CD4-positive, alpha-beta T cell (primary cell): ENCODE measurements at regions not wholly inside any gene's neighbourhood (a gene's known extent, or its start where the extent isn't known, plus 50 kb on each side); places are given as distances from the start of the nearest gene placed in this dataset.

Experiments used
- ATAC-seq: fragments of 200-7000 bp; cut with Tn5 transposase; one replicate; pipeline ENCODE4 v1.10.0; 2022; ENCODE audit warnings: mild to moderate bottlenecking; ENCODE audit not compliant: poor library complexity
- CTCF ChIA-PET: fragments of 350-600 bp; sonication (Branson Sonifier 250); formaldehyde crosslinking; loops from one replicate; lab custom pipeline; 2021; ENCODE audit warnings: antibody characterized with exemption, inconsistent platforms; lab: Charles Lee
- POLR2A ChIA-PET: fragments of 350-600 bp; sonication (Branson Sonifier 250); formaldehyde crosslinking; loops from one replicate; lab custom pipeline; 2021; ENCODE audit warnings: antibody characterized with exemption, inconsistent platforms; lab: Charles Lee
- DNase-seq, 14 experiments: peaks; one replicate each; pipeline ENCODE4 v3.0.0-alpha.2; 2013 to 2020; ENCODE audit warnings: mixed read lengths in 2 of 14
- H3K27ac ChIP-seq, 2 donors: one replicate each; pipeline versions ENCODE4 v1.5.1 to v1.7.0; 2013; ENCODE audit warnings: low read length in 2 of 2, low read depth in 1 of 2, mild to moderate bottlenecking in 1 of 2
- H3K27me3 ChIP-seq, 2 experiments: 1 replicate in 1 of 2; 2 replicates in 1 of 2; pipeline versions ENCODE4 v1.6.1 to v1.7.0; 2013; ENCODE audit warnings: low read length in 2 of 2, control low read depth in 1 of 2, mild to moderate bottlenecking in 1 of 2, moderate library complexity in 1 of 2; ENCODE audit not compliant: insufficient read depth in 2 of 2, control insufficient read depth in 1 of 2
- H3K36me3 ChIP-seq: one replicate; pipeline ENCODE4 v1.6.1; 2013; ENCODE audit warnings: low read length, control low read depth; ENCODE audit not compliant: insufficient read depth
- H3K4me1 ChIP-seq: one replicate; pipeline ENCODE4 v1.6.1; 2013; ENCODE audit warnings: low read length, control low read depth; ENCODE audit not compliant: insufficient read depth
- H3K4me3 ChIP-seq: one replicate; pipeline ENCODE4 v1.5.1; 2013; ENCODE audit warnings: mild to moderate bottlenecking, low read length, moderate library complexity
- H3K9me3 ChIP-seq, 2 experiments: 1 replicate in 1 of 2; 2 replicates in 1 of 2; pipeline versions ENCODE4 v1.6.1 to v1.7.0; 2013; ENCODE audit warnings: low read length in 2 of 2, mild to moderate bottlenecking in 2 of 2, control low read depth in 1 of 2, moderate library complexity in 1 of 2; ENCODE audit not compliant: control insufficient read depth in 1 of 2, insufficient read depth in 1 of 2
- H3K27ac Mint-ChIP-seq: one replicate; pipeline ENCODE4 v1.8.0; 2020; ENCODE audit warnings: mixed read lengths
- H3K27me3 Mint-ChIP-seq: one replicate; pipeline ENCODE4 v1.8.0; 2021; ENCODE audit warnings: mixed read lengths
- H3K36me3 Mint-ChIP-seq: one replicate; pipeline ENCODE4 v1.8.0; 2021; ENCODE audit warnings: low read depth, mixed read lengths
- H3K4me1 Mint-ChIP-seq: one replicate; pipeline ENCODE4 v1.8.0; 2021; ENCODE audit warnings: low read depth, mixed read lengths
- H3K4me3 Mint-ChIP-seq: one replicate; pipeline ENCODE4 v1.8.0; 2020; ENCODE audit warnings: mild to moderate bottlenecking, mixed read lengths
- H3K9me3 Mint-ChIP-seq: one replicate; pipeline ENCODE4 v1.8.0; 2020; ENCODE audit warnings: mixed read lengths
- CTCF ChIP-seq: fragments of 200-600 bp; IDR thresholded peaks from one replicate; pipeline ENCODE4 v1.8.0; 2022; ENCODE audit warnings: antibody characterized with exemption, mild to moderate bottlenecking
- intact Hi-C, 2 experiments: fragments of 100-400 bp; cut with DNase I in 1 of 2; cut with micrococcal nuclease in 1 of 2; formaldehyde crosslinking; loops; one replicate each; pipeline versions ENCODE4 v1.15.1 to v1.9.0; 2023 to 2025; cut with DNase I, micrococcal nuclease

DNA sequence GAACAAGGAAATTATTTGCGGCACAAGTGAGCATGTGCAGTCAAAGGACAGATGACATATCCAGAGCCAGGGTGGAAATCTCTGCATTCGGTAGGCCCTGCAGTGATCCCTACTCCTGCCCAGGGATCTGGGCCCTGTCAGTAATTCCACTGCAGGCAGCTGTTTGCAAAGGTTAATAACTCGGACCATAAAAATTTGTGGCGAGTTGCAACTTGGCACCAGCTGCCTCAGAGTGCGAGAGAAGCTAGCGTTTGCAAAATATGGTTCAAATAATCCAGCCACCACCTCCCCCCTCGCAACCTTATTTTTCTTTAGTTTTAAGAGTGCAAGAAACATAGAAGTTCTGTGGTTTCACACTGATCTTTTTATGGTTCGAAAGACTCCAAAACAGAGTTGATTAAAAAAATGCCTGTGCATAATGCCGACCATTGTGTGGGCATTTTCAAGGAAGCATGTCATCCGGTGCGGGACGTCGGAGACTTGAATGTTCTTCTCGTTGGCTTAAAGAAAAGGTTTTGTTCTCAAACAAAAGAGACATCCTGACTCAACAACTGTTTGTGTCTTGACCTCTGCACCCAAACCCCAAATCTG lies 224.5 kb downstream of the BCL11B start:
- Mint-ChIP-seq H3K4me1 (peaks cover 30% of the 10 kb centered on the region), H3K27ac (no peak overlapping the region), H3K4me3 (no peak overlapping the region), H3K27me3 (no peaks in the 10 kb centered on the region), H3K36me3 (peaks cover 11% of the 10 kb centered on the region), H3K9me3 (peaks cover 4% of the 10 kb centered on the region)
- ATAC-seq (no peak), DNase-seq (peak in 1 of 14 experiments; percentile 39)
- no peak for TF ChIP-seq CTCF
- POLR2A ChIA-PET, result no interaction called here
- no peaks in the 10 kb centered on the region for H3K27me3 ChIP-seq
- no peak overlapping the region for H3K27ac ChIP-seq
- H3K36me3 ChIP-seq, result no peaks in the 10 kb centered on the region
- intact Hi-C loops, result no loop called here
- peaks cover 0 to 5% of the 10 kb centered on the region in 2 experiments for H3K9me3 ChIP-seq
- H3K4me1 ChIP-seq, result no peaks in the 10 kb centered on the region
- CTCF ChIA-PET, result no interaction called here
- H3K4me3 ChIP-seq, result no peak overlapping the region

- no peak overlapping the region for H3K4me3 ChIP-seq
- DNase-seq (no peak), ATAC-seq (no peak)
- no peak overlapping the region for H3K27ac ChIP-seq
- ChIA-PET POLR2A (interaction anchor here (0.5 to 0.9 kb wide), 2 partner anchors 8 to 1433 kb away, joined by 3 read pairs; no protein-coding TSS in a partner anchor), CTCF (no interaction called here)
- intact Hi-C loops, result no loop called here
- no peaks in the 10 kb centered on the region for H3K36me3 ChIP-seq
- H3K27me3 Mint-ChIP-seq, result no peaks in the 10 kb centered on the region
- peaks cover 30% of the 10 kb centered on the region for H3K4me1 Mint-ChIP-seq
- H3K4me3 Mint-ChIP-seq, result no peak overlapping the region
- H3K27ac Mint-ChIP-seq, result peak overlapping the region; percentile 19
- H3K27me3 ChIP-seq, result no peaks in the 10 kb centered on the region
- no peak for TF ChIP-seq CTCF
- H3K36me3 Mint-ChIP-seq, result peaks cover 17% of the 10 kb centered on the region
- peaks cover 0 to 14% of the 10 kb centered on the region in 2 experiments for H3K9me3 ChIP-seq
- peaks cover 2% of the 10 kb centered on the region for H3K9me3 Mint-ChIP-seq
- H3K4me1 ChIP-seq, result peaks cover 3% of the 10 kb centered on the region
These were observed 221.7 kb downstream of the BCL11B start for GRCh38 chr14:99050309-99050708.

- Mint-ChIP-seq H3K27me3 (no peaks in the 10 kb centered on the region), H3K4me3 (no peak overlapping the region), H3K4me1 (peaks cover 39% of the 10 kb centered on the region), H3K27ac (no peak overlapping the region), H3K9me3 (peaks cover 2% of the 10 kb centered on the region), H3K36me3 (peaks cover 17% of the 10 kb centered on the region)
- Histone ChIP-seq H3K4me3 (no peak overlapping the region), H3K4me1 (peaks cover 11% of the 10 kb centered on the region), H3K27ac (no peak overlapping the region), H3K27me3 (no peaks in the 10 kb centered on the region), H3K9me3 (peaks cover 0 to 14% of the 10 kb centered on the region in 2 experiments), H3K36me3 (no peaks in the 10 kb centered on the region)
- no peak for TF ChIP-seq CTCF
- POLR2A ChIA-PET, result no interaction called here
- CTCF ChIA-PET, result no interaction called here
- DNase-seq (no peak), ATAC-seq (no peak)
- intact Hi-C loops, result no loop called here
These were observed 219.5 kb downstream of the BCL11B start for GRCh38 chr14:99052467-99052866.
